Astrocyte (in vitro differentiated cells and primary cell): ENCODE measurements at regions not wholly inside any gene's neighbourhood (a gene's known extent, or its start where the extent isn't known, plus 50 kb on each side); places are given as distances from the start of the nearest gene placed in this dataset.
"Not testable (repeated sequence)": the region's sequence is repeated elsewhere in the genome, so short reads cannot be mapped to it uniquely, and the experiment has no call there.

Source experiments
- DNase-seq: peaks from one replicate; pipeline ENCODE4 v3.0.0-alpha.2; 2010; ENCODE audit warnings: low read depth
- FAIRE-seq: peaks from 2 replicates; lab custom pipeline; 2011; peaks lifted over from hg19 to GRCh38; lab: Jason Lieb, UNC
- H2AFZ ChIP-seq: 2 replicates; pipeline ENCODE4 v1.6.0; 2012; ENCODE audit warnings: low read depth, low read length, inconsistent platforms
- H3K27ac ChIP-seq: 2 replicates; pipeline ENCODE4 v1.5.1; 2011; ENCODE audit warnings: low read depth, low read length, inconsistent platforms
- H3K27me3 ChIP-seq: 2 replicates; pipeline ENCODE4 v1.6.0; 2011; ENCODE audit warnings: low read length, inconsistent platforms; ENCODE audit not compliant: insufficient read depth
- H3K36me3 ChIP-seq: 2 replicates; pipeline ENCODE4 v1.5.1; 2011; ENCODE audit warnings: low read length, inconsistent platforms; ENCODE audit not compliant: insufficient read depth
- H3K4me1 ChIP-seq: 2 replicates; pipeline ENCODE4 v1.5.1; 2011; ENCODE audit warnings: low read length, inconsistent platforms; ENCODE audit not compliant: insufficient read depth
- H3K4me2 ChIP-seq: 2 replicates; pipeline ENCODE4 v1.6.0; 2012; ENCODE audit warnings: low read length, inconsistent platforms
- H3K4me3 ChIP-seq: 2 replicates; pipeline ENCODE4 v1.5.1; 2011; ENCODE audit warnings: low read depth, mild to moderate bottlenecking, low read length, inconsistent platforms; ENCODE audit not compliant: insufficient read depth
- H3K79me2 ChIP-seq: 2 replicates; pipeline ENCODE4 v1.6.0; 2012; ENCODE audit warnings: mild to moderate bottlenecking, low read length, inconsistent platforms; ENCODE audit not compliant: insufficient read depth
- H3K9ac ChIP-seq: 2 replicates; pipeline ENCODE4 v1.6.0; 2012; ENCODE audit warnings: mild to moderate bottlenecking, low read length, inconsistent platforms
- H3K9me3 ChIP-seq: 2 replicates; pipeline ENCODE4 v1.5.1; 2012; ENCODE audit warnings: low read depth, mild to moderate bottlenecking, low read length, inconsistent platforms; ENCODE audit not compliant: insufficient read depth
- H4K20me1 ChIP-seq: 2 replicates; pipeline ENCODE4 v1.6.0; 2012; ENCODE audit warnings: low read length, inconsistent platforms; ENCODE audit not compliant: insufficient read depth
- H3K27ac Mint-ChIP-seq: one replicate; pipeline ENCODE4 v1.8.0; 2021; ENCODE audit warnings: mild to moderate bottlenecking, mixed read lengths; ENCODE audit not compliant: unreplicated experiment
- H3K27me3 Mint-ChIP-seq: one replicate; pipeline ENCODE4 v1.8.0; 2021; ENCODE audit warnings: low read depth, mixed read lengths; ENCODE audit not compliant: unreplicated experiment
- H3K36me3 Mint-ChIP-seq: one replicate; pipeline ENCODE4 v1.8.0; 2021; ENCODE audit warnings: low read depth, mixed read lengths; ENCODE audit not compliant: unreplicated experiment
- H3K4me1 Mint-ChIP-seq: one replicate; pipeline ENCODE4 v1.8.0; 2021; ENCODE audit warnings: low read depth, mixed read lengths; ENCODE audit not compliant: unreplicated experiment
- H3K4me3 Mint-ChIP-seq: one replicate; pipeline ENCODE4 v1.8.0; 2021; ENCODE audit warnings: mild to moderate bottlenecking, moderate library complexity, mixed read lengths; ENCODE audit not compliant: unreplicated experiment
- H3K9me3 Mint-ChIP-seq: one replicate; pipeline ENCODE4 v1.8.0; 2021; ENCODE audit warnings: mild to moderate bottlenecking, mixed read lengths; ENCODE audit not compliant: unreplicated experiment
- EZH2 ChIP-seq: IDR thresholded peaks from 2 replicates; pipeline ENCODE4 v1.6.1; 2012; ENCODE audit warnings: mild to moderate bottlenecking, low read length, inconsistent platforms; ENCODE audit not compliant: insufficient read depth
- TF ChIP-seq, protein P1 (sequence below): IDR thresholded peaks from 2 replicates; pipeline ENCODE4 v1.5.1; 2011; ENCODE audit warnings: low read depth, mild to moderate bottlenecking, inconsistent platforms, low read length, moderate library complexity; ENCODE audit not compliant: insufficient read depth

DNA sequence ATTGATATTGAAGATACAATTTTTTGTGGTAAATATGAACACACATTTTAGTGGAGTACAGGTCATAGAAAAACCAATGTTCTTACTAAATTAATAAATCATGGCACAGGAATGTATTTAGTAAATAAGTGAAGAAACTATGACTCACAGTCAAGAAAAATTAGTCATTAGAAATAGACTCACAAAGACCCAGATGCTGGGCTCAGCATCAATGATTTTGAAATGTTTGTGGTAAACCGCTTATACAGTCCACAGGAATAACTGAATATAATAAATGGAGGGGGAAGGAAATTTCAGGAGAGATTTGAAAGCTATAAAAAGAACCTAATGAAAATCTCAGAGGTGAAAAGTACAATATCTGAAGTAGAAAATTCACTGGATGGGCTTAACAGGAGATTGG, 138.3 kb upstream of the ADCY1 start:
- no peak overlapping the region for H3K27ac Mint-ChIP-seq
- no peaks in the 10 kb centered on the region for H3K36me3 ChIP-seq
- no peak overlapping the region for H3K27ac ChIP-seq
- no peaks in the 10 kb centered on the region for H3K36me3 Mint-ChIP-seq
- H3K27me3 Mint-ChIP-seq, result peaks cover 5% of the 10 kb centered on the region
- H3K4me3 Mint-ChIP-seq, result no peak overlapping the region
- H3K4me3 ChIP-seq, result no peak overlapping the region
- H4K20me1 ChIP-seq, result no peaks in the 10 kb centered on the region
- no peaks in the 10 kb centered on the region for H3K27me3 ChIP-seq
- peaks cover 5% of the 10 kb centered on the region for H3K4me1 ChIP-seq
- no peaks in the 10 kb centered on the region for H3K9me3 Mint-ChIP-seq
- no peak overlapping the region for H3K9ac ChIP-seq
- H3K79me2 ChIP-seq, result no peaks in the 10 kb centered on the region
- TF ChIP-seq, protein P1, sequence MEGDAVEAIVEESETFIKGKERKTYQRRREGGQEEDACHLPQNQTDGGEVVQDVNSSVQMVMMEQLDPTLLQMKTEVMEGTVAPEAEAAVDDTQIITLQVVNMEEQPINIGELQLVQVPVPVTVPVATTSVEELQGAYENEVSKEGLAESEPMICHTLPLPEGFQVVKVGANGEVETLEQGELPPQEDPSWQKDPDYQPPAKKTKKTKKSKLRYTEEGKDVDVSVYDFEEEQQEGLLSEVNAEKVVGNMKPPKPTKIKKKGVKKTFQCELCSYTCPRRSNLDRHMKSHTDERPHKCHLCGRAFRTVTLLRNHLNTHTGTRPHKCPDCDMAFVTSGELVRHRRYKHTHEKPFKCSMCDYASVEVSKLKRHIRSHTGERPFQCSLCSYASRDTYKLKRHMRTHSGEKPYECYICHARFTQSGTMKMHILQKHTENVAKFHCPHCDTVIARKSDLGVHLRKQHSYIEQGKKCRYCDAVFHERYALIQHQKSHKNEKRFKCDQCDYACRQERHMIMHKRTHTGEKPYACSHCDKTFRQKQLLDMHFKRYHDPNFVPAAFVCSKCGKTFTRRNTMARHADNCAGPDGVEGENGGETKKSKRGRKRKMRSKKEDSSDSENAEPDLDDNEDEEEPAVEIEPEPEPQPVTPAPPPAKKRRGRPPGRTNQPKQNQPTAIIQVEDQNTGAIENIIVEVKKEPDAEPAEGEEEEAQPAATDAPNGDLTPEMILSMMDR, result no peak
- no peak for TF ChIP-seq EZH2
- H3K4me1 Mint-ChIP-seq, result peaks cover 3% of the 10 kb centered on the region
- peak; percentile 93 for DNase-seq
- FAIRE-seq, result no peak
- no peaks in the 10 kb centered on the region for H3K9me3 ChIP-seq
- no peak overlapping the region for H2AFZ ChIP-seq
- peak overlapping the region; percentile 51 for H3K4me2 ChIP-seq

DNA sequence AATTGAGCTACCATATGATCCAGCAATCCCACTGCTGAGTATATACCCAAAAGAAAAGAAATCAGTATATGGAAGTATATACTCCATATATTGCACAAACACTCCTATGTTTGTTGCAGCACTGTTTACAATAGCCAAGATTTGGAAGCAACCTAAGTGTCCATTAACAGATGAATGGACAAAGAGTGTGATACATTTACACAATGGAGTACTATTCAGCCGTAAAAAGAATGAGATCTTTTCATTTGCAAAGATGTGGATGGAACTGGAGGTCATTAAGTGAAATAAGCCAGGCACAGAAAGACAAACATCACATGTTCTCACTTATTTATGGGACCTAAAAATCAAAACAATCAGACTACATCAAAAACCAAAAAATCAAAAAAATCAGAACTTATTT, 133.4 kb upstream of the ADCY1 start:
- not testable (repeated sequence) for H3K27me3 ChIP-seq, H3K9me3 Mint-ChIP-seq, H3K4me1 Mint-ChIP-seq, H2AFZ ChIP-seq, H3K27ac ChIP-seq, H3K9me3 ChIP-seq, H3K36me3 Mint-ChIP-seq, H3K79me2 ChIP-seq, FAIRE-seq, H3K9ac ChIP-seq, H3K4me1 ChIP-seq, H3K4me3 Mint-ChIP-seq, H3K27me3 Mint-ChIP-seq, H4K20me1 ChIP-seq, H3K4me3 ChIP-seq, H3K27ac Mint-ChIP-seq, H3K4me2 ChIP-seq, H3K36me3 ChIP-seq, DNase-seq

DNA sequence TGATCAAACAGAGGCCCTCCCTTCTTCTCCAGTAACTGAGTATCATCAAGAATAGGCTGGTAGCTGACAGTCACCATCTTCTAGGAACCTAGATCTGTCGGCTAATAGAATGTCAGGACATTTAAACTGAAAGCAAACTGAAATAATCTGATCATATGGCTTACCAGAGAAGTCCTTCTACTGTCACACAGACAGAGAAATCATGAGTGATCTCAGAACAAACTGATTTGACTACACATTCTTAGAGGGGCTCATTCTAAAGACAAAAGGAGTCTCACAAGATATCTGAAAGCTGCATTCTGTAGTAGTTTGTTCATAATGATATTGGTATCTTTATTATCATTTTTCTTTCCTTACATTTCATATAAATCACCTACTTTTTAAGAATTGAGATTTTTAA, 130.9 kb upstream of the ADCY1 start:
- no peak for DNase-seq
- FAIRE-seq, result no peak
- H4K20me1 ChIP-seq, result no peaks in the 10 kb centered on the region
- Mint-ChIP-seq H3K27me3 (no peaks in the 10 kb centered on the region), H3K4me3 (no peak overlapping the region), H3K4me1 (peaks cover 2% of the 10 kb centered on the region), H3K27ac (no peak overlapping the region), H3K36me3 (no peaks in the 10 kb centered on the region), H3K9me3 (no peaks in the 10 kb centered on the region)
- no peaks in the 10 kb centered on the region for H3K36me3 ChIP-seq
- no peak for TF ChIP-seq EZH2
- TF ChIP-seq, protein P1, result no peak
- no peak overlapping the region for H3K4me3 ChIP-seq
- H3K79me2 ChIP-seq, result no peaks in the 10 kb centered on the region
- H3K27ac ChIP-seq, result no peak overlapping the region
- no peaks in the 10 kb centered on the region for H3K9me3 ChIP-seq
- no peak overlapping the region for H3K4me2 ChIP-seq
- H3K27me3 ChIP-seq, result no peaks in the 10 kb centered on the region
- no peaks in the 10 kb centered on the region for H3K4me1 ChIP-seq
- H3K9ac ChIP-seq, result no peak overlapping the region
- no peak overlapping the region for H2AFZ ChIP-seq
